GM23338 (cell line): ENCODE measurements at regions not wholly inside any gene's neighbourhood (a gene's known extent, or its start where the extent isn't known, plus 50 kb on each side); places are given as distances from the start of the nearest gene placed in this dataset.

Experiments
- EZH2 ChIP-seq: fragments of 200-600 bp; sonication (generic); IDR thresholded peaks from one replicate; pipeline ENCODE4 v1.8.0; 2017; ENCODE audit warnings: antibody characterized with exemption, mild to moderate bottlenecking, low read depth; ENCODE audit not compliant: unreplicated experiment
- POLR2AphosphoS5 ChIP-seq: IDR thresholded peaks from 2 replicates; pipeline ENCODE4 v1.6.1; 2016; ENCODE audit warnings: antibody characterized with exemption, low read depth
- TF ChIP-seq, protein P1 (sequence below): IDR thresholded peaks from one replicate; pipeline ENCODE4 v1.6.1; 2018; ENCODE audit warnings: antibody characterized with exemption; ENCODE audit not compliant: unreplicated experiment
- TF ChIP-seq, protein P2 (sequence below), 2 experiments: fragments of 200-600 bp in 1 of 2; sonication (generic) in 1 of 2; conservative IDR thresholded peaks; 2 replicates each; pipeline versions ENCODE4 v1.5.1 to v1.6.1; 2016 to 2017; ENCODE audit warnings: antibody characterized with exemption in 2 of 2, low read depth in 2 of 2, mild to moderate bottlenecking in 2 of 2, moderate library complexity in 1 of 2

GRCh38 chr18:78431606-78432005 lies 548.0 kb upstream of the SALL3 start:
- TF ChIP-seq, protein P1, sequence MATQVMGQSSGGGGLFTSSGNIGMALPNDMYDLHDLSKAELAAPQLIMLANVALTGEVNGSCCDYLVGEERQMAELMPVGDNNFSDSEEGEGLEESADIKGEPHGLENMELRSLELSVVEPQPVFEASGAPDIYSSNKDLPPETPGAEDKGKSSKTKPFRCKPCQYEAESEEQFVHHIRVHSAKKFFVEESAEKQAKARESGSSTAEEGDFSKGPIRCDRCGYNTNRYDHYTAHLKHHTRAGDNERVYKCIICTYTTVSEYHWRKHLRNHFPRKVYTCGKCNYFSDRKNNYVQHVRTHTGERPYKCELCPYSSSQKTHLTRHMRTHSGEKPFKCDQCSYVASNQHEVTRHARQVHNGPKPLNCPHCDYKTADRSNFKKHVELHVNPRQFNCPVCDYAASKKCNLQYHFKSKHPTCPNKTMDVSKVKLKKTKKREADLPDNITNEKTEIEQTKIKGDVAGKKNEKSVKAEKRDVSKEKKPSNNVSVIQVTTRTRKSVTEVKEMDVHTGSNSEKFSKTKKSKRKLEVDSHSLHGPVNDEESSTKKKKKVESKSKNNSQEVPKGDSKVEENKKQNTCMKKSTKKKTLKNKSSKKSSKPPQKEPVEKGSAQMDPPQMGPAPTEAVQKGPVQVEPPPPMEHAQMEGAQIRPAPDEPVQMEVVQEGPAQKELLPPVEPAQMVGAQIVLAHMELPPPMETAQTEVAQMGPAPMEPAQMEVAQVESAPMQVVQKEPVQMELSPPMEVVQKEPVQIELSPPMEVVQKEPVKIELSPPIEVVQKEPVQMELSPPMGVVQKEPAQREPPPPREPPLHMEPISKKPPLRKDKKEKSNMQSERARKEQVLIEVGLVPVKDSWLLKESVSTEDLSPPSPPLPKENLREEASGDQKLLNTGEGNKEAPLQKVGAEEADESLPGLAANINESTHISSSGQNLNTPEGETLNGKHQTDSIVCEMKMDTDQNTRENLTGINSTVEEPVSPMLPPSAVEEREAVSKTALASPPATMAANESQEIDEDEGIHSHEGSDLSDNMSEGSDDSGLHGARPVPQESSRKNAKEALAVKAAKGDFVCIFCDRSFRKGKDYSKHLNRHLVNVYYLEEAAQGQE: no peak
- TF ChIP-seq, protein P2, sequence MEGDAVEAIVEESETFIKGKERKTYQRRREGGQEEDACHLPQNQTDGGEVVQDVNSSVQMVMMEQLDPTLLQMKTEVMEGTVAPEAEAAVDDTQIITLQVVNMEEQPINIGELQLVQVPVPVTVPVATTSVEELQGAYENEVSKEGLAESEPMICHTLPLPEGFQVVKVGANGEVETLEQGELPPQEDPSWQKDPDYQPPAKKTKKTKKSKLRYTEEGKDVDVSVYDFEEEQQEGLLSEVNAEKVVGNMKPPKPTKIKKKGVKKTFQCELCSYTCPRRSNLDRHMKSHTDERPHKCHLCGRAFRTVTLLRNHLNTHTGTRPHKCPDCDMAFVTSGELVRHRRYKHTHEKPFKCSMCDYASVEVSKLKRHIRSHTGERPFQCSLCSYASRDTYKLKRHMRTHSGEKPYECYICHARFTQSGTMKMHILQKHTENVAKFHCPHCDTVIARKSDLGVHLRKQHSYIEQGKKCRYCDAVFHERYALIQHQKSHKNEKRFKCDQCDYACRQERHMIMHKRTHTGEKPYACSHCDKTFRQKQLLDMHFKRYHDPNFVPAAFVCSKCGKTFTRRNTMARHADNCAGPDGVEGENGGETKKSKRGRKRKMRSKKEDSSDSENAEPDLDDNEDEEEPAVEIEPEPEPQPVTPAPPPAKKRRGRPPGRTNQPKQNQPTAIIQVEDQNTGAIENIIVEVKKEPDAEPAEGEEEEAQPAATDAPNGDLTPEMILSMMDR (conservative IDR thresholded peaks at IDR 0.05; ENCODE audit: low read depth in 2 of 2): no peak
- TF ChIP-seq EZH2 (no peak), POLR2AphosphoS5 (no peak)
